Sigmoid colon (tissue), 3 donors: ENCODE measurements at regions not wholly inside any gene's neighbourhood (a gene's known extent, or its start where the extent isn't known, plus 50 kb on each side); places are given as distances from the start of the nearest gene placed in this dataset.

ENCODE experiments used
- CTCF ChIP-seq, 4 experiments: fragments of 450-650 bp in 3 of 4; fragments of 200-600 bp in 1 of 4; IDR thresholded peaks; one replicate each; pipeline ENCODE4 v1.5.1; 2016 to 2019; ENCODE audit warnings: antibody characterized with exemption in 4 of 4, mild to moderate bottlenecking in 3 of 4, moderate library complexity in 2 of 4
- POLR2A ChIP-seq, 2 donors: fragments of 450-650 bp; IDR thresholded peaks; one replicate each; pipeline ENCODE4 v1.6.1; 2016; ENCODE audit warnings: antibody characterized with exemption in 2 of 2, mild to moderate bottlenecking in 2 of 2, moderate library complexity in 2 of 2

GRCh38 chr1:36607263-36607651 lies 124.5 kb upstream of the CSF3R start:
- TF ChIP-seq POLR2A (IDR thresholded peaks at IDR 0.05) (no peak), CTCF (IDR thresholded peaks at IDR 0.05) (no peak)
